Esophagus muscularis mucosa (tissue), 4 donors: ENCODE measurements at regions not wholly inside any gene's neighbourhood (a gene's known extent, or its start where the extent isn't known, plus 50 kb on each side); places are given as distances from the start of the nearest gene placed in this dataset.

Source experiments
- DNase-seq: peaks from one replicate; pipeline ENCODE4 v3.0.0-alpha.2; 2017; ENCODE audit errors: extremely low spot score
- H3K27ac ChIP-seq, 4 donors: fragments of 200-600 bp; sonication (generic); replicated peaks in 1 of 4; 1 replicate in 3 of 4; 2 replicates in 1 of 4; pipeline ENCODE4 v1.5.1; 2016 to 2019; ENCODE audit warnings: mild to moderate bottlenecking in 1 of 4
- H3K27me3 ChIP-seq, 4 donors: fragments of 200-600 bp; sonication (generic); one replicate each; pipeline versions ENCODE4 v1.5.1 to v1.6.0; 2016 to 2019
- H3K36me3 ChIP-seq, 4 donors: fragments of 200-600 bp; sonication (generic); one replicate each; pipeline ENCODE4 v1.5.1; 2016 to 2019
- H3K4me1 ChIP-seq, 4 donors: fragments of 200-600 bp; sonication (generic); one replicate each; pipeline ENCODE4 v1.5.1; 2016 to 2019
- H3K4me3 ChIP-seq, 4 donors: fragments of 200-600 bp; sonication (generic); 1 replicate in 2 of 4; 2 replicates in 2 of 4; pipeline ENCODE4 v1.5.1; 2016 to 2019; ENCODE audit warnings: mild to moderate bottlenecking in 4 of 4, moderate library complexity in 1 of 4
- H3K9me3 ChIP-seq, 4 donors: fragments of 200-600 bp; sonication (generic); 1 replicate in 3 of 4; 2 replicates in 1 of 4; pipeline ENCODE4 v1.5.1; 2016 to 2019
- CTCF ChIP-seq, 3 experiments: fragments of 200-600 bp in 2 of 3; fragments of 450-650 bp in 1 of 3; sonication (generic) in 2 of 3; IDR thresholded peaks; one replicate each; pipeline ENCODE4 v1.5.1; 2017 to 2019; ENCODE audit warnings: antibody characterized with exemption in 3 of 3, mild to moderate bottlenecking in 2 of 3, moderate library complexity in 1 of 3
- EP300 ChIP-seq: sonication (generic); formaldehyde crosslinking; IDR thresholded peaks from one replicate; pipeline ENCODE4 v1.6.1; 2017; ENCODE audit warnings: antibody characterized with exemption
- POLR2A ChIP-seq: fragments of 450-650 bp; IDR thresholded peaks from one replicate; pipeline ENCODE4 v1.6.1; 2017; ENCODE audit warnings: antibody characterized with exemption, moderate library complexity, mild to moderate bottlenecking, low read depth
- POLR2AphosphoS5 ChIP-seq, 2 donors: sonication (generic); formaldehyde crosslinking; IDR thresholded peaks; one replicate each; pipeline ENCODE4 v1.6.1; 2017; ENCODE audit warnings: antibody characterized with exemption in 2 of 2
- WGBS: methylation state at CpG from one replicate; pipeline ENCODE4 v1.1.5; 2018; 5-methylcytosine and 5-hydroxymethylcytosine counted together
- intact Hi-C: fragments of 100-400 bp; cut with DNase I; formaldehyde crosslinking; loops from one replicate; pipeline ENCODE4 v1.15.1; 2023

- peaks cover 0 to 6% (median 0%) of the 10 kb centered on the region in 4 donors for H3K27me3 ChIP-seq
- intact Hi-C loops = no loop called here
- no peak overlapping the region for H3K27ac ChIP-seq
- H3K9me3 ChIP-seq = peaks cover 0 to 2% (median 0%) of the 10 kb centered on the region in 4 donors
- H3K36me3 ChIP-seq = no peaks in the 10 kb centered on the region
- H3K4me1 ChIP-seq = no peaks in the 10 kb centered on the region
- DNase-seq = peak; percentile 57
- H3K4me3 ChIP-seq = no peak overlapping the region
- TF ChIP-seq POLR2A (no peak), POLR2AphosphoS5 (IDR thresholded peaks at IDR 0.05) (no peak), CTCF (IDR thresholded peaks at IDR 0.05) (no peak), EP300 (no peak)
- WGBS = 66% methylated on average over 9 of the region's 9 CpGs
Observed at GRCh38 chr5:2981652-2982051, 230.2 kb upstream of the IRX2 start.

- Histone ChIP-seq H3K27me3 (peaks cover 0 to 6% (median 0%) of the 10 kb centered on the region in 4 donors), H3K4me1 (no peaks in the 10 kb centered on the region), H3K27ac (no peak overlapping the region), H3K9me3 (peaks cover 0 to 5% (median 0%) of the 10 kb centered on the region in 4 donors), H3K4me3 (no peak overlapping the region), H3K36me3 (no peaks in the 10 kb centered on the region)
- 69% methylated on average over 9 of the region's 9 CpGs for WGBS
- no peak for TF ChIP-seq POLR2AphosphoS5 (IDR thresholded peaks at IDR 0.05)
- TF ChIP-seq POLR2A = no peak
- no peak for TF ChIP-seq CTCF (IDR thresholded peaks at IDR 0.05)
- no peak for TF ChIP-seq EP300
- intact Hi-C loops = no loop called here
- DNase-seq = peak; percentile 62
Observed at GRCh38 chr5:2981035-2981434, 229.6 kb upstream of the IRX2 start.

GRCh38 chr5:2960294-2960693 lies 208.8 kb upstream of the IRX2 start:
- TF ChIP-seq POLR2A = no peak
- TF ChIP-seq EP300 = no peak
- no peak for TF ChIP-seq POLR2AphosphoS5 (IDR thresholded peaks at IDR 0.05)
- TF ChIP-seq CTCF (IDR thresholded peaks at IDR 0.05) = no peak
- DNase-seq = no peak
- no peaks in the 10 kb centered on the region for H3K36me3 ChIP-seq
- no peak overlapping the region for H3K27ac ChIP-seq
- no peak overlapping the region for H3K4me3 ChIP-seq
- H3K9me3 ChIP-seq = peaks cover 0 to 12% (median 4%) of the 10 kb centered on the region in 4 donors
- H3K4me1 ChIP-seq = no peaks in the 10 kb centered on the region
- H3K27me3 ChIP-seq = no peaks in the 10 kb centered on the region
- 49% methylated on average over 2 of the region's 2 CpGs for WGBS
- intact Hi-C loops = no loop called here

- 70% methylated on average over 2 of the region's 2 CpGs for WGBS
- intact Hi-C loops = no loop called here
- no peaks in the 10 kb centered on the region for H3K4me1 ChIP-seq
- TF ChIP-seq POLR2AphosphoS5 (IDR thresholded peaks at IDR 0.05) (no peak), CTCF (IDR thresholded peaks at IDR 0.05) (no peak), EP300 (no peak), POLR2A (no peak)
- H3K36me3 ChIP-seq = no peaks in the 10 kb centered on the region
- no peaks in the 10 kb centered on the region for H3K27me3 ChIP-seq
- H3K27ac ChIP-seq = no peak overlapping the region
- no peak for DNase-seq
- no peak overlapping the region for H3K4me3 ChIP-seq
- peaks cover 0 to 12% (median 4%) of the 10 kb centered on the region in 4 donors for H3K9me3 ChIP-seq
Observed at GRCh38 chr5:2958976-2959375, 207.5 kb upstream of the IRX2 start.

- WGBS = 60% methylated on average over 3 of the region's 3 CpGs
Observed at GRCh38 chr5:2948875-2949274, 197.4 kb upstream of the IRX2 start.

More at GRCh38 chr5:2948875-2949274, 197.4 kb upstream of the IRX2 start:
- Histone ChIP-seq H3K36me3 (no peaks in the 10 kb centered on the region), H3K9me3 (no peaks in the 10 kb centered on the region), H3K27ac (no peak overlapping the region), H3K4me1 (no peaks in the 10 kb centered on the region), H3K4me3 (no peak overlapping the region), H3K27me3 (no peaks in the 10 kb centered on the region)
- intact Hi-C loops = no loop called here
- TF ChIP-seq EP300 (no peak), POLR2AphosphoS5 (IDR thresholded peaks at IDR 0.05) (no peak), CTCF (IDR thresholded peaks at IDR 0.05) (no peak), POLR2A (no peak)
- no peak for DNase-seq
